ENCODE measurements at regions not wholly inside any gene's neighbourhood (a gene's known extent, or its start where the extent isn't known, plus 50 kb on each side); places are given as distances from the start of the nearest gene placed in this dataset.
"Not testable (repeated sequence)": the region's sequence is repeated elsewhere in the genome, so short reads cannot be mapped to it uniquely, and the experiment has no call there.

DNA sequence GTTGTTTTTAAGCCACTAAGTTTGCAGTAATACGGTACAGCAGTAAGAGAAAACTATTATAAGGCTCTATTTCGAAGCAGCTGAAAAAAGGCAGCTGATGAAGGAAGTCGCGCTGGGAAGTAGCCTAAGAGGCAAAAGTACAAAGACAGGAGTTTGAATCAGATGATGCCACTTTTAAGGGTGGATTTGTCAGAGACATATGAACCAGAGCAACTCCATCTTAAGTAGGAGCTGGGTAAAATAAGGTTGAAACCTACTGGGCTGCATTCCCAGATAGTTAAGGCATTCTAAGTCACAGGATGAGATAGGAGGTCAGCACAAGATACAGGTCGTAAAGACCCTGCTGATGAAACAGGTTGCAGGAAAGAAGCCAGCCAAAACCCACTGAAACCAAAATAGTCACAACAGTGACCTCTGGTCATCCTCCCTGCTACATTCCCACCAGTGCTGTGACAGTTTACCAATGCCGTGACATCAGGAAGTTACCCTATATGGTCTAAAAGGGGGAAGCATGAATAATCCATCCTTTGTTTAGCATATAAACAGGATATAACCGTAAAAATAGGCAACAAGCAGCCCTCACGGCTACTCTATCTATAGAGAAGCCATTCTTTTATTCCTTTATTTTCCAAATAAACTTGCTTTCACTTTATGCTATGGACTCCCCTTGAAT, 91.8 kb upstream of the PRSS3 start:
- H3K4me1 Mint-ChIP-seq (ENCODE audit: low read depth, unreplicated experiment), result no peaks in the 10 kb centered on the region
- DNase-seq, result no peak
- H3K4me3 Mint-ChIP-seq (ENCODE audit: low read depth, unreplicated experiment), result no peak overlapping the region
- H3K9me3 Mint-ChIP-seq (ENCODE audit: low read depth, unreplicated experiment), result no peaks in the 10 kb centered on the region
- H3K27me3 Mint-ChIP-seq (ENCODE audit: unreplicated experiment), result peaks cover 33% of the 10 kb centered on the region
- intact Hi-C loops (cut with micrococcal nuclease; ENCODE audit: unreplicated experiment), result no loop called here
- H3K36me3 Mint-ChIP-seq (ENCODE audit: insufficient read depth, unreplicated experiment), result no peaks in the 10 kb centered on the region
- CTCF ChIA-PET, result no interaction called here
- TF ChIP-seq CTCF (IDR thresholded peaks at IDR 0.05; ENCODE audit: unreplicated experiment), result no peak
- BruUV-seq (replicated peaks), result no TSS peak
- H3K27ac Mint-ChIP-seq (ENCODE audit: unreplicated experiment), result no peak overlapping the region

GRCh38 chr9:33705440-33705839, 89.9 kb upstream of the PRSS3 start:
- H3K4me3 Mint-ChIP-seq (ENCODE audit: low read depth, unreplicated experiment); H3K9me3 Mint-ChIP-seq (ENCODE audit: low read depth, unreplicated experiment); H3K4me1 Mint-ChIP-seq (ENCODE audit: low read depth, unreplicated experiment); intact Hi-C loops (cut with micrococcal nuclease; ENCODE audit: unreplicated experiment); BruUV-seq (replicated peaks); H3K36me3 Mint-ChIP-seq (ENCODE audit: insufficient read depth, unreplicated experiment); CTCF ChIA-PET; H3K27ac Mint-ChIP-seq (ENCODE audit: unreplicated experiment); DNase-seq: not testable (repeated sequence)
- peaks cover 18% of the 10 kb centered on the region for H3K27me3 Mint-ChIP-seq (ENCODE audit: unreplicated experiment)

GRCh38 chr9:33708441-33708840, 86.9 kb upstream of the PRSS3 start:
- no peak overlapping the region for H3K27ac Mint-ChIP-seq (ENCODE audit: unreplicated experiment)
- CTCF ChIA-PET, result no interaction called here
- intact Hi-C loops (cut with micrococcal nuclease; ENCODE audit: unreplicated experiment), result no loop called here
- H3K9me3 Mint-ChIP-seq (ENCODE audit: low read depth, unreplicated experiment), result no peaks in the 10 kb centered on the region
- no peak overlapping the region for H3K4me3 Mint-ChIP-seq (ENCODE audit: low read depth, unreplicated experiment)
- no TSS peak for BruUV-seq (replicated peaks)
- H3K36me3 Mint-ChIP-seq (ENCODE audit: insufficient read depth, unreplicated experiment), result no peaks in the 10 kb centered on the region
- H3K4me1 Mint-ChIP-seq (ENCODE audit: low read depth, unreplicated experiment), result no peaks in the 10 kb centered on the region
- TF ChIP-seq CTCF (IDR thresholded peaks at IDR 0.05; ENCODE audit: unreplicated experiment), result no peak
- peaks cover 13% of the 10 kb centered on the region for H3K27me3 Mint-ChIP-seq (ENCODE audit: unreplicated experiment)
- DNase-seq, result no peak

- H3K4me1 Mint-ChIP-seq (ENCODE audit: low read depth, unreplicated experiment), result no peaks in the 10 kb centered on the region
- no peak overlapping the region for H3K27ac Mint-ChIP-seq (ENCODE audit: unreplicated experiment)
- no peak for TF ChIP-seq CTCF (IDR thresholded peaks at IDR 0.05; ENCODE audit: unreplicated experiment)
- no peak for DNase-seq
- intact Hi-C loops (cut with micrococcal nuclease; ENCODE audit: unreplicated experiment), result no loop called here
- no peaks in the 10 kb centered on the region for H3K36me3 Mint-ChIP-seq (ENCODE audit: insufficient read depth, unreplicated experiment)
- H3K9me3 Mint-ChIP-seq (ENCODE audit: low read depth, unreplicated experiment), result no peaks in the 10 kb centered on the region
- no TSS peak for BruUV-seq (replicated peaks)
- no peak overlapping the region for H3K4me3 Mint-ChIP-seq (ENCODE audit: low read depth, unreplicated experiment)
- CTCF ChIA-PET, result no interaction called here
- H3K27me3 Mint-ChIP-seq (ENCODE audit: unreplicated experiment), result peaks cover 13% of the 10 kb centered on the region
Measured at GRCh38 chr9:33709269-33709668, 86.1 kb upstream of the PRSS3 start.

GRCh38 chr9:33711418-33711817, 83.9 kb upstream of the PRSS3 start:
- peaks cover 13% of the 10 kb centered on the region for H3K27me3 Mint-ChIP-seq (ENCODE audit: unreplicated experiment)
- H3K36me3 Mint-ChIP-seq (ENCODE audit: insufficient read depth, unreplicated experiment); H3K27ac Mint-ChIP-seq (ENCODE audit: unreplicated experiment); CTCF ChIA-PET; DNase-seq; BruUV-seq (replicated peaks); H3K9me3 Mint-ChIP-seq (ENCODE audit: low read depth, unreplicated experiment); H3K4me1 Mint-ChIP-seq (ENCODE audit: low read depth, unreplicated experiment); intact Hi-C loops (cut with micrococcal nuclease; ENCODE audit: unreplicated experiment); H3K4me3 Mint-ChIP-seq (ENCODE audit: low read depth, unreplicated experiment): not testable (repeated sequence)
